GM19467 (cell line): ENCODE measurements at regions not wholly inside any gene's neighbourhood (a gene's known extent, or its start where the extent isn't known, plus 50 kb on each side); places are given as distances from the start of the nearest gene placed in this dataset.

Experiments used
- ATAC-seq: cut with Tn5 transposase; IDR thresholded peaks from one replicate; pipeline ENCODE4 v1.9.1; 2021; ENCODE audit warnings: mild to moderate bottlenecking, moderate library complexity; ENCODE audit not compliant: unreplicated experiment

GRCh38 chr20:50258790-50259483 is 68.3 kb downstream of the CEBPB start:
- ATAC-seq = no peak

GRCh38 chr20:50259705-50260478 is 69.3 kb downstream of the CEBPB start:
- no peak for ATAC-seq

- no peak for ATAC-seq
These were observed 70.0 kb downstream of the CEBPB start for GRCh38 chr20:50260479-50261221.

- ATAC-seq = no peak
These were observed 71.0 kb downstream of the CEBPB start for GRCh38 chr20:50261471-50262212.

- ATAC-seq = no peak
These were observed 73.2 kb downstream of the CEBPB start for GRCh38 chr20:50263831-50264230.

GRCh38 chr20:50264534-50265145 is 74.0 kb downstream of the CEBPB start:
- no peak for ATAC-seq

- no peak for ATAC-seq
These were observed 74.8 kb downstream of the CEBPB start for GRCh38 chr20:50265245-50265946.

GRCh38 chr20:50266293-50267040 is 75.8 kb downstream of the CEBPB start:
- no peak for ATAC-seq

- ATAC-seq = no peak
These were observed 76.6 kb downstream of the CEBPB start for GRCh38 chr20:50267041-50267865.

GRCh38 chr20:50267866-50268219 is 77.2 kb downstream of the CEBPB start:
- no peak for ATAC-seq

- ATAC-seq = no peak
These were observed 78.7 kb downstream of the CEBPB start for GRCh38 chr20:50269091-50270033.

- ATAC-seq = no peak
These were observed 79.4 kb downstream of the CEBPB start for GRCh38 chr20:50270034-50270395.

- ATAC-seq = no peak
These were observed 79.9 kb downstream of the CEBPB start for GRCh38 chr20:50270569-50270968.

GRCh38 chr20:50271176-50271575 is 80.5 kb downstream of the CEBPB start:
- no peak for ATAC-seq

GRCh38 chr20:50271612-50272011 is 81.0 kb downstream of the CEBPB start:
- no peak for ATAC-seq

GRCh38 chr20:50272030-50272723 is 81.5 kb downstream of the CEBPB start:
- ATAC-seq = no peak
